Duodenal mucosa (tissue), 2 donors: ENCODE measurements at regions not wholly inside any gene's neighbourhood (a gene's known extent, or its start where the extent isn't known, plus 50 kb on each side); places are given as distances from the start of the nearest gene placed in this dataset.
"Not testable (repeated sequence)": the region's sequence is repeated elsewhere in the genome, so short reads cannot be mapped to it uniquely, and the experiment has no call there.

Source experiments
- H3K27ac ChIP-seq: one replicate; pipeline ENCODE4 v1.7.0; 2013; ENCODE audit warnings: low read depth, low read length
- H3K27me3 ChIP-seq, 2 donors: one replicate each; pipeline ENCODE4 v1.7.0; 2013; ENCODE audit warnings: low read length in 2 of 2, control low read depth in 1 of 2; ENCODE audit not compliant: insufficient read depth in 2 of 2, control insufficient read depth in 1 of 2
- H3K36me3 ChIP-seq, 2 donors: one replicate each; pipeline ENCODE4 v1.7.0; 2013; ENCODE audit warnings: low read length in 2 of 2, control low read depth in 1 of 2; ENCODE audit not compliant: insufficient read depth in 2 of 2, control insufficient read depth in 1 of 2
- H3K4me1 ChIP-seq, 2 donors: one replicate each; pipeline ENCODE4 v1.7.0; 2013; ENCODE audit warnings: low read length in 2 of 2, control low read depth in 1 of 2; ENCODE audit not compliant: insufficient read depth in 2 of 2, control insufficient read depth in 1 of 2
- H3K4me3 ChIP-seq, 2 donors: one replicate each; pipeline ENCODE4 v1.7.0; 2013; ENCODE audit warnings: low read length in 2 of 2, low read depth in 1 of 2
- H3K9ac ChIP-seq, 2 donors: one replicate each; pipeline ENCODE4 v1.7.0; 2013; ENCODE audit warnings: low read length in 2 of 2, low read depth in 1 of 2
- H3K9me3 ChIP-seq, 2 donors: one replicate each; pipeline ENCODE4 v1.7.0; 2013; ENCODE audit warnings: low read length in 2 of 2, control low read depth in 1 of 2; ENCODE audit not compliant: control insufficient read depth in 1 of 2

DNA sequence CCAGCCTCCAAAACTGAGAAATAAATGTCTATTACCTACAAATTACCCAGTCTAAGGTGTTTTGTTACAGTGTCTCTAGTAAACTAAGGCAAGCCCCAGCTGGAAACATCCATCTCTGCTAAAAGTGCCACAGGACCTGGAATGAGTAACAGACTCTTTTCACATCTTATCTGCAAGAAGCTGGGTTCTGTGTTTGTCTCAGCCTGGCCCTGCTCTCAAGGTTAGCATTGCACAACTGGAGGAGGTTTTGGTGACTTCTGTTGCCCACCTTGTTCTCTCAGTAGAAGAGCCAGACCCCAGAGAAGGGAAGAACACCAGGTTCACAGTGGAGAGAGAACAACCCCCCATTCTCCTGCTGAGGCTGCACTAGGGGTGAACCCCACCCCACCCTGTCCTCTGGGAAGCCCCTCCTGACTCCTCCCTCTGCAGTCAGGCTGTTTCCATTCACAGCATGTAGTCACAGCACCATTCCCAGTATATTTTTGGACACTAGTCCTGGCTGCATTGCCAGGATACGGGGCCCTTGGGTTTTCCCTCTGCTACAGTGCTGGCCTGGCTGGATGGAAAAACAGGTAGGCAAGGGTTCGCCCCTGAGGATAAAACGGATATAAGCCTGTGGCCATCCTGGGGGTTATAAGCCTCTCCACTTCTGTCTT, 280.0 kb downstream of the BCL2L11 start:
- H3K4me1 ChIP-seq, H3K36me3 ChIP-seq, H3K4me3 ChIP-seq, H3K9me3 ChIP-seq, H3K27me3 ChIP-seq, H3K27ac ChIP-seq, H3K9ac ChIP-seq: not testable (repeated sequence)

DNA sequence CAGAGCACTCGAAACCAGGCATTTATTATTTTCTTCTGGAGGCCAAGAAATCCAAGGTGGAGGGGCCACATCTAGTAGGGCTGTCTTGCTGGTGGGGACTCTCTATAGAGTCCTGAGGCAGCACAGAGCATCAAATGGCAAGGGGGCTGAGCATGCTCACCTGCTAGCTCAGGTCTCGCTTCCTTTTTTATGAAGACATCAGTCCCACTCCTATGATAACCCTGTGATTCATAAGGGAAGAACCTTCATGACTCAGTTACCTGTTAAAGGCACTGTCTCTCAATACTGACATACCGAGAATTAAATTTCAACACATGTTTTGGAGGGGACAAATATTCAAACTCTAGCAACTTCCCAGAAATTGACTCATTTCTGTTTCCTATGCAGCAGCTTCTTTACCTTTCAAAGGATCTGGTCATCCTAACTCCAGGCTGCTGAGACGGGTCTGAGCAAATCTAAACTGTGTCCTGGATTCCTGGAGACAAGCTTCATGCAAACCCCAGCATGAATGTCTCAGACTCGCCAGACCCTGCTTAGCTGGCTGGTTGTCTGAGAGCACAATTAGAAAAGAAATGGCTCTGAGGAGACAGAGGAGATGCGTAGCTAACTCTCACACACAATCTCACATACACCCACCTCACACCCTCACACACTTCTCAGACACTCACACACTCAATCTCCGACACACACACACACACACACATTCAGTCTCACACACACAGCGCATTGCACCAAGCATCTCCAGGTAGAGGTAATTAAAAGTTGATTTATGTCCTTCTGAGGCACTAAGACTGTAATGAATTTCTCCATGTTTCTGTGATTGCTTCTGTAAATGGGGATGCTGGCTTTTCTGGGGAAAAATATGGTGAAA, 280.8 kb downstream of the BCL2L11 start:
- not testable (repeated sequence) for H3K27me3 ChIP-seq, H3K4me3 ChIP-seq, H3K9me3 ChIP-seq, H3K27ac ChIP-seq, H3K4me1 ChIP-seq, H3K9ac ChIP-seq, H3K36me3 ChIP-seq

DNA sequence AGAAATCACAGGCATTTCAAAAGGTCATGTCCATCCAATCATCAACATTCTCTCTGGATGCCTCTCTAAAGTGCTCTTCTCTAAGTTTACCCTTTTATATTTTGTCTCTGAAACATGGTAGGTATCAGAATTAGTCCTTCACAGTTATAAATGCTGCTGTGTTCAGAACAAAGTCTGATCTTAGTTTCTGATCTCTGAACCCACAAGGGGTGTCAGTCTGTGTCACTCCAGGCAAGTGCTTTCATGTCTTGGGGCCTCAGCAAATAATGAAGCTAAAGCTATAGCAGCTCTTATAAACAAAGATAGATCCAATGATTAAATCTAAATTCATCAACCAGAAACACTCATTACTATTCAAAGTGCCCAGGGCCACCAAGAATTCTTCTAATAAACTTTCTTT, 281.7 kb downstream of the BCL2L11 start:
- not testable (repeated sequence) for H3K36me3 ChIP-seq, H3K9me3 ChIP-seq, H3K27ac ChIP-seq, H3K27me3 ChIP-seq, H3K4me3 ChIP-seq, H3K4me1 ChIP-seq, H3K9ac ChIP-seq

GRCh38 chr2:111403287-111403686, 282.6 kb downstream of the BCL2L11 start:
- H3K27ac ChIP-seq, H3K36me3 ChIP-seq, H3K4me3 ChIP-seq, H3K4me1 ChIP-seq, H3K9me3 ChIP-seq, H3K9ac ChIP-seq, H3K27me3 ChIP-seq: not testable (repeated sequence)

DNA sequence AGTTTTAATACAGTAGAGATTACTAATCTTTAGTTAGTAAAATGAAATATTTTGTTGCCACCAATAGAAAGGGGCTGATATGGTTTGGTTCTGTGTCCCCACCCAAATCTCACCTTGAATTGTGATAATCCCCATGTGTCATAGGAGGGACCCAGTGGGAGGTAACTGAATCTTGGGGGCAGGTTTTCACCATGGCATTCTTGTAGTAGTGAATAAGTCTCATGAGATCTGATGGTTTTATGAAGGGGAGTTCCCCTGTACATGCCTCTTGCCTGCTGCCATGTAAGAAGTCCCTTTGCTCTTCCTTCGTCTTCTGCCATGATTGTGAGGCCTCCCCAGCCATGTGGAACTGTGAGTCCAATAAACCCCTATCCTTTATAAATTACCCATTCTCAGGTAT, 285.9 kb downstream of the BCL2L11 start:
- H3K4me3 ChIP-seq, H3K9ac ChIP-seq, H3K27me3 ChIP-seq, H3K9me3 ChIP-seq, H3K27ac ChIP-seq, H3K4me1 ChIP-seq, H3K36me3 ChIP-seq: not testable (repeated sequence)

- H3K27ac ChIP-seq, H3K9me3 ChIP-seq, H3K36me3 ChIP-seq, H3K4me3 ChIP-seq, H3K27me3 ChIP-seq, H3K4me1 ChIP-seq, H3K9ac ChIP-seq: not testable (repeated sequence)
Observed at GRCh38 chr2:111407632-111408194, 287.0 kb downstream of the BCL2L11 start.

DNA sequence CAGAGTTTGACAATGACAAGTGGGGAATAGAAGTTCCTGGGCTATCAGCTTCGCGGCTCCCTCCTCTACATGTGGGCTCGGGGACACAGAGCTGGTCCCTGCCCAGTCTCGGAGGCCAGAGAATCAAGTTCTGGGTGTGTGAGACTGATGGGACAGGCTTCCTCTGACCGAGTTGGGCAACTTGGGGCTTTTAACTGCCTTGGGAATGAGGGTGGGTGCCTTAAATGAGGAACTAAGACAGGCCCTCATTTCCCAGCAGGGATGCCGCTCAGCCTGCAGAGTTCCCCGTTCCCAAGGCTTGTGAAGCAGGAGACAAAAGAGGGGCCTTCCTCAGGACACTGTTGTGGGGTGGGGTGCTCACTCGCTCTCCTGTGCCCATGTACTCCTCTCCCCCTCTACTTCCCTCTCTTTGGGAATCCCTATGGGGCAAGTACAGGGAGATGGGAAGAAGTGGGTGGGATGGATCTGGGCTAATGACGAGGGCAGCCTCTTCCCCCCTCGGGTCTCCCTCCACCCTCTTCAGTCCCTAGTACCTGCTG, 290.2 kb downstream of the BCL2L11 start:
- H3K9ac ChIP-seq, H3K27me3 ChIP-seq, H3K4me3 ChIP-seq, H3K4me1 ChIP-seq, H3K36me3 ChIP-seq, H3K27ac ChIP-seq, H3K9me3 ChIP-seq: not testable (repeated sequence)

GRCh38 chr2:111411867-111412681, 291.4 kb downstream of the BCL2L11 start:
- H3K9ac ChIP-seq, H3K27ac ChIP-seq, H3K9me3 ChIP-seq, H3K36me3 ChIP-seq, H3K27me3 ChIP-seq, H3K4me3 ChIP-seq, H3K4me1 ChIP-seq: not testable (repeated sequence)

DNA sequence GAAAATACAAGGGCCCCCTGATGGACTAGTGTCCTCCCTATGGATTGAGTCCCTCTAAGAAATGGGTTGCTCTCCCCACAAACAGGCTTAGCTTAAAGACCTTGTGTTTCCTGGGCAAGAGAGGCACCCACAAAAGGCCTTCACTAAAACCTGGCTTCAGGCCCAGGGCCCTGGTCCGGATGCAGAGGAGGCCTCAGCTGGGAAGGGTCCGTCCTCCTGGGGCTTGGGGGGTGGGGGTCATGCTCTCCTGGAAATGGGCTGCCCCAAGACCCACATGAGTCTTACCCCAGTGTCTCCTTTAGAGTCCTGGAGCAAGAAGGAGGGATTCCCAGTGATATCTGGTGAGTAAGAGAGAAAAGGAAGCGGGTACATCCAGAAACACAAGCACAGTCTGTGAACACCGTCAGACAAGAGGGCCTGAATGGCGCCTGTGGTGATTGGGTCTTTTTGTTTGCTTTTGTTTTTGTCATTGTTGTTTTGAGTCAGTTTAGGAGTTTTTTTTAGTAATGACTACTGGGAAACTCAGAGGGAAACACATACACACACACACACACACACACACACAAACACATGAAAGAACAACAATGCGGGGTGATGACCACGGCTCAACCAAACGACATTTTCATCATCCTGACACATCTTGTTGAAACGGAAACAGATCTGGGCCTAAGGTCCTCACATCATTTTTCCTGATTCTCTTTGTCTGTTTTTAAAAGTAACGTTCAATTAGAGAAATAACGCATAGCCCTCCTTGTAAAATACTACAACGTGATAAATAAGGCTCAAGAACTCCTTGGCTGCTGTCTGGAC, 292.3 kb downstream of the BCL2L11 start:
- H3K9ac ChIP-seq, H3K27me3 ChIP-seq, H3K9me3 ChIP-seq, H3K4me1 ChIP-seq, H3K4me3 ChIP-seq, H3K36me3 ChIP-seq, H3K27ac ChIP-seq: not testable (repeated sequence)
